ENCODE measurements at regions not wholly inside any gene's neighbourhood (a gene's known extent, or its start where the extent isn't known, plus 50 kb on each side); places are given as distances from the start of the nearest gene placed in this dataset.
A peak's percentile ranks its signal among the peaks of the same experiment; 100 is the strongest.
"Not testable (repeated sequence)": the region's sequence is repeated elsewhere in the genome, so short reads cannot be mapped to it uniquely, and the experiment has no call there.

- DNase-seq (ENCODE audit: extremely low read depth, low read depth, low spot score) = peak; percentile 10
These were observed 688.2 kb upstream of the CDH6 start for GRCh38 chr5:30505014-30505886.

- no peak for DNase-seq (ENCODE audit: extremely low read depth, low read depth, low spot score)
These were observed 691.2 kb upstream of the CDH6 start for GRCh38 chr5:30502277-30502676.

GRCh38 chr5:30501065-30501464, 692.4 kb upstream of the CDH6 start:
- no peak for DNase-seq (ENCODE audit: extremely low read depth, low read depth, low spot score)

- no peak for DNase-seq (ENCODE audit: extremely low read depth, low read depth, low spot score)
These were observed 693.0 kb upstream of the CDH6 start for GRCh38 chr5:30500513-30500912.

GRCh38 chr5:30499402-30499801, 694.1 kb upstream of the CDH6 start:
- no peak for DNase-seq (ENCODE audit: extremely low read depth, low read depth, low spot score)

- no peak for DNase-seq (ENCODE audit: extremely low read depth, low read depth, low spot score)
These were observed 694.5 kb upstream of the CDH6 start for GRCh38 chr5:30498972-30499371.

GRCh38 chr5:30498509-30498908, 695.0 kb upstream of the CDH6 start:
- not testable (repeated sequence) for DNase-seq (ENCODE audit: extremely low read depth, low read depth, low spot score)

- DNase-seq (ENCODE audit: extremely low read depth, low read depth, low spot score) = not testable (repeated sequence)
These were observed 699.4 kb upstream of the CDH6 start for GRCh38 chr5:30494113-30494512.

- DNase-seq (ENCODE audit: extremely low read depth, low read depth, low spot score) = no peak
These were observed 714.4 kb upstream of the CDH6 start for GRCh38 chr5:30479104-30479503.

GRCh38 chr5:30475429-30475828, 718.1 kb upstream of the CDH6 start:
- no peak for DNase-seq (ENCODE audit: extremely low read depth, low read depth, low spot score)

GRCh38 chr5:30469691-30470090, 723.8 kb upstream of the CDH6 start:
- no peak for DNase-seq (ENCODE audit: extremely low read depth, low read depth, low spot score)

- no peak for DNase-seq (ENCODE audit: extremely low read depth, low read depth, low spot score)
These were observed 734.8 kb upstream of the CDH6 start for GRCh38 chr5:30458681-30459080.

- not testable (repeated sequence) for DNase-seq (ENCODE audit: extremely low read depth, low read depth, low spot score)
These were observed 738.0 kb upstream of the CDH6 start for GRCh38 chr5:30455484-30455883.

GRCh38 chr5:30453168-30453567, 740.3 kb upstream of the CDH6 start:
- DNase-seq (ENCODE audit: extremely low read depth, low read depth, low spot score) = no peak

- DNase-seq (ENCODE audit: extremely low read depth, low read depth, low spot score) = no peak
These were observed 743.3 kb upstream of the CDH6 start for GRCh38 chr5:30450153-30450552.

- DNase-seq (ENCODE audit: extremely low read depth, low read depth, low spot score) = no peak
These were observed 746.1 kb upstream of the CDH6 start for GRCh38 chr5:30447431-30447830.

GRCh38 chr5:30446456-30446855, 747.0 kb upstream of the CDH6 start:
- no peak for DNase-seq (ENCODE audit: extremely low read depth, low read depth, low spot score)

- no peak for DNase-seq (ENCODE audit: extremely low read depth, low read depth, low spot score)
These were observed 754.7 kb upstream of the CDH6 start for GRCh38 chr5:30438785-30439184.

- no peak for DNase-seq (ENCODE audit: extremely low read depth, low read depth, low spot score)
These were observed 756.8 kb upstream of the CDH6 start for GRCh38 chr5:30436691-30437090.

GRCh38 chr5:30428866-30429407, 764.5 kb upstream of the CDH6 start:
- DNase-seq (ENCODE audit: extremely low read depth, low read depth, low spot score) = not testable (repeated sequence)

- no peak for DNase-seq (ENCODE audit: extremely low read depth, low read depth, low spot score)
These were observed 779.4 kb upstream of the CDH6 start for GRCh38 chr5:30414078-30414477.

- no peak for DNase-seq (ENCODE audit: extremely low read depth, low read depth, low spot score)
These were observed 779.9 kb upstream of the CDH6 start for GRCh38 chr5:30413540-30413939.

All from glomerular endothelial cell (primary cell).